ENCODE measurements at regions not wholly inside any gene's neighbourhood (a gene's known extent, or its start where the extent isn't known, plus 50 kb on each side); places are given as distances from the start of the nearest gene placed in this dataset.

GRCh38 chr11:70620510-70621184 lies 222.3 kb downstream of the CTTN start:
- no peak for ATAC-seq
- no peak for DNase-seq (ENCODE audit: low spot score)

- DNase-seq (ENCODE audit: low spot score) (no peak), ATAC-seq (no peak)
Measured at GRCh38 chr11:70621241-70621640, 222.9 kb downstream of the CTTN start.

DNA sequence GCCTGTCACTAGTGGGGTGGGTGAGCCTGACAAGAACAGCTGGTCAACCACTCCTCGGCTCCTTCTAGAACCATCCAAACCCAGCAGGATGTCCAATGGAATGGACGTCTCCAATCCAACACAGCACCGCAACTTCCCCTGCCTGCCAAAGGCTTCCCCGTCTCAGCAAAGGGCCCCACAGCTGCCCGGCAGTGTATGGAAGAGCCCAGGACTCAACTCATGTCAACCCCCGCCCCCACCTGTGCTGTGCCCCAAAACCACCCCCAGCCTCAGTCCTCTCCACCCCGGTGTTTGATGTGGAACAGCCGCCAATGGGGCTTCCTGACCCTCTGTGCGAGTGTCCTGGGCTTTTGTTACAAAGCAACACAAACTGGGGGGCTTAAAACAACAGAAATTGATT lies 223.8 kb downstream of the CTTN start:
- ATAC-seq, result no peak
- DNase-seq (ENCODE audit: low spot score), result no peak

DNA sequence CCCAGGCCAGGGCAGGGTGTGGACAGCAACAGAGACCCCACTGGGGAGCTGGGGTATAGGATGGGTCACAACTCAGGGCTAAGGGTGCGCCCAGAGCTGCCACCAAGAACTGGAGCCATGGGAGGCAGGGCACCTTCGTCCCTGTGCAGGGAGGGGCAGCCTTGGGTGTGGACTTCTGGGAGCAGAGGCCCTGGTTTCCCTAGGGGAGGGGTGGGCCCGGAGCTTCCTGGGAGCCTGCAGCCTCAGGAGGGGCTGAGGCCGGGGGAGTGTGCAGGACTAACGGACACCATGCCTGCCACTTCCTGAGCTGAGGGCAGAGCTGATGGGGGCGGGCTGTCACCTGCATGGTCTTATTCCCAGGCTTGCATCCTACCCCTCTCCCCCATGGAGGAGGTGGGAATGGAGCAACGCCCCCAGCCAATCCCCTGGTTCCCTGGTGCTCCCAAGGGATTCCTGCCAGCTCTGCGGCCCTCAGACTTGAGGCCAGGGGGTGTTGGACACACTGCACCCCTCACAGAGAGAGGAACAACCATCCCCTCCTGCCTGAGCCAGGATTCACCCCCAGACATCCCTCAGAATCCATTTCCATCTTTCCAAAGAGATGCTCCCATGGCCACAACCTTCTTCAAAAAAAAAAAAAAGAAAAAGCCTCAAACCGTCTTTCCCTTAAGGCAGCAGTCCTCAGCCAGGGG lies 225.7 kb downstream of the CTTN start:
- ATAC-seq (no peak), DNase-seq (ENCODE audit: low spot score) (no peak)

- no peak for DNase-seq (ENCODE audit: low spot score)
- ATAC-seq, result no peak
Measured at GRCh38 chr11:70624598-70624993, 226.3 kb downstream of the CTTN start.

DNA sequence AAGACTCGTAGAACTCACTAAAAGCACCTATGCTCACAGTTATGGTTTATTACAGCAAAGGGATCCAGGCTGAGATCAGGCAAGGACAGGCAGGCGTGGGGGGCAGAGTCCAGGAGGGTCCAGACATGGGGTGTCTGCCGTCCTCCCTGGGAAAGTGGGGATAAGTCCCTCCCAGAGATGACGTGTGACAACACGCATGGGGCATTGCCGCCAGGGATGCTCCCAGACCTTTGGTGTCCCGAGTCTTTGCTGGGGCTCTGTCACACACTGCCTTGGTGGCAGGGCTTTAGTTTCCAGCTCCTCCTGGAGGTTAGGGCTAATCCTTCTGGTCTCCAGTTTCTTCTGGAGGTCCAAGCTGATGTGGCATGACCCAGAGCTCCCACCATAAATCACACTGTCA lies 226.7 kb downstream of the CTTN start:
- DNase-seq (ENCODE audit: low spot score) (no peak), ATAC-seq (no peak)

DNA sequence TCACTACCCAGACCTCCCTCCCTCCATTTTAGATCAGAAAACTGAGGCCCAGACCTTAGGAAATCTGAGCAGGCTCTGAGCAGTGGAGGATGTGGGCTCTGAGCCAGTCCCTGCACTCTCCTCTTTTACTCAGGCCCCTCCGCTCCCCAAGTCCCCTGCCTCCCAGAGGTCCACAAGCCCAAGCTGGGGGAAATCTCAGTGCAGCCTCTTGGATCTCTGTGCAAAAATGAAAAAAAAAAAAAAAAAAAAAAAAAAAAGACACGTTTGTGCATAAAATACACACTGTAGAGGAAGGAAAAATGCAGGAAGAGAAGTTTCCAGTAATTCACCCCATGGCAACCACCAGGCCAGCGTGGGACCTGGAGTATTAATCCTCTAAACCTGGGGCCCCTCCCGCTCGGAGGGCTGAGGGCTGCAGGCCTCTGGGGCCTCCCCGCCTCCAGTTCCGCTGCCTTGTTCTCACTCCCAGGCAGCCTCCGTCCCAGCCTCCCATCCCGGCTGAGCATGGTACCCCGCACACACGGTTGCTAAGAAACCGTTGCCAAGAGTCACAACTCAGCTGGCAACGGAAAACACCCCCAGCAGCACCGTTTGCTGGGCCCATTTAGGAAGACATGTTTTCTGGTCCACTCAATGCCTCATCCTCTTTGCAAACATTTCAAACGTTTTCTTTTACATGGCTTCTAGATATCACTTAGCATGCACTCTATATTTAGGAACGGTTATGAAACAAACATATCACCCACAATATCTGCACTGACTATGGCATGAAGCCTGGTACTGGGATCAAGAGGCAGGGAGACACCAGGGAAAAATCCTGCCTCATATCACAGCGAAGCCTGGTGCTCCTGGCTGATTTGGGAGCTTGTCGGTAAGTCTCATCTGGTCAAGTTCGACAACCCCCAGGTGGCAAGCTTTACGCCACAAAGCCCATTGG lies 227.5 kb downstream of the CTTN start:
- ATAC-seq (no peak), DNase-seq (ENCODE audit: low spot score) (no peak)

- DNase-seq (ENCODE audit: low spot score) (no peak), ATAC-seq (peak; percentile 69)
Measured at GRCh38 chr11:70627219-70627618, 228.9 kb downstream of the CTTN start.

DNA sequence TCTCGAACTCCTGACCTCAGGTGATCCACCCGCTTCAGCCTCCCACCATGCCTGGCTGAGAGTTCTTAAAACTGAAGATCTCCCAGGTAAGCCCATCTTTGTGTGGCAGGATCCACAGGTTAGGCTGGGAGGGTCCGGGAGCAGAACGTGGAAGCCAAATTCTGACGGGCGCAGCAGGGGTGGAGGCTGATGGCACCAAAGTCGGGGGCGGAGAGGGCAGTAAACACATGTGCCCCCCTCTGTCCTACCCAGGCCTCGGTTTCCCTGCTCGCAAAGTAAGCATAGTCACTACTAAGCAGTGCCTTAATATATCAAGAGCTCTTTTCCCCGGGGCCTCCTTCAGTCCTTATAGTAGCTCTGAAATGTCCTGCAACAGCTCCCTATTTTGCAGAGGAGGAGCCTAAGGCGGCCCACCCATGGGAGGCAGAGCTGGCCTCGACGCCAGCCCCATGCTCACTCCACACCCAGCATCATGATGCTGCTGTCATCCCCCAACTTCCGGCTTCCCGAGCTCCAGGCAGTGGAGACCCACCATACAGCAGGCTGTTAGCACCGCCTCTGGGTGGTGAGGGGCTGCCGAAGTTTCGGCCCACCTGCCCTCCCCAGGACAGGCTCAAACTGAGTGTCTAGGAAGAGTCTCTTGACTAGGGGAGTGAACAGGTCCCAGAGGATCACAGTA lies 230.0 kb downstream of the CTTN start:
- ATAC-seq, result no peak
- no peak for DNase-seq (ENCODE audit: low spot score)

DNA sequence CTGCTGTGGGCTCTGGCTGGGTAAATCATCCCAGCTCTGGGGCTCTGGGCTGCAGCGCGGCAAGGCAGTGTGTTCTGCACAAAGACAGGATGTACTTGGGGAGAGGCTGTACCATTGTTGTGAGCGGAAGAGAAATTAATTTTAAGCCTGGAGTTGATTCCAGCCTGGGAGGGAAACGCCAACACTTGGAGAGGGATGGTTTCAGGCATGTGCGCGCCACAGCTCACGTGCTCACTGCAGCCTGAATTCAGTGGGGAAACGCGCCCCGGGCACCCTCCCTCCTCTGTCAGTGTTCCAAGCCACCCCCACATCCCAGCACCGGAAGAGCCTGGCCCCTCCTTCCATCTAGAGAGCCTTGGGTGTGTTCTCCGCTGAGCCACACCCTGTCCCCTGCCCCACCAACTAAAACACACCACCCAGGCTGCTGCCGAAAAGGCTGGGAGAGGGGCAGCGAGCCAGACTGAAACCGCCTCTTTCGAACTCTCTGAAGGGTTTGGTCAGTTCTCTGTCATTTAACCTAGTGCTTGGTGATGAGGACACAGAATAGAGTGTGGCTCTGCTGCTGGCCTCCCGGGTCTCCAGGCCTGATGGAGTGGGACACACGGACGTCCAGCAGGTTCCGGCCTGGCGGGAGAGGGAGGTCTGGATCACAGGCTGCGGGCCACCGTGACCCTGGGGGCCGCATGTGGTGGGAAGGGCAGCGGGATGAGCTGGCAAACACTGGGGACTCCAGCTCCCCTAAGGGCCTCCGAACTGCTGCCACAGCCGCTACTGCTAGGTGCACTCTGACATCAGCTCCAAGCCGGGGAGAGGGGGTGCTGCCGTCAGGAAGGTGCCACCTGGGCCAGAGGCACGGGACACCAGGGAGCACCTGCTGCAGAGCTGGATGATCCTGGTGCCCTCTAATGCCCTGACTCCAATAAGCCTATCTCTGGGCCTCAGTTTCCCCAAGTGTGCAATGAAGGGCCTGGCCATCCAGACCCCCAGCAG lies 230.8 kb downstream of the CTTN start:
- no peak for ATAC-seq
- no peak for DNase-seq (ENCODE audit: low spot score)

DNA sequence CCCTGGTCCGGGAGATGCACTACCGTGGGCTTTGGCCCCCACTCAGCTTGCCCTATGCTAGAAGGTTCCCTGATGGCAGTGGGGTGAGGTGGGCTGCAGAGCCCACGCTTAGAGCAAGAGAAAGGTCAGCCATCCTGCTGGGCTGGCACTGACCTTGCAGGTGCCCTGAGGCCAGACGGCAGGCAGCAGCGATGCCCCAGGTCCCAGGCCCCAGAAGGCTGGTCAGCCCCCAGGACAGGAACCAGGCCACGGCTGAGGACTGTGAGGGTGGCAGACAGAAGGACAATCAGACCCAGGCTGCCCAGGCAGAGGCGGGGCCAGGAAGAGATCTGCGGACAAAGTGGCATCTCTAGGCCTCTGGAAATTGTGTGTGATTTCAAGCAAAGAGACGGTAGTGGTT lies 231.7 kb downstream of the CTTN start:
- ATAC-seq (no peak), DNase-seq (ENCODE audit: low spot score) (no peak)

GRCh38 chr11:70630816-70631623 lies 232.7 kb downstream of the CTTN start:
- DNase-seq (ENCODE audit: low spot score) (no peak), ATAC-seq (no peak)

DNA sequence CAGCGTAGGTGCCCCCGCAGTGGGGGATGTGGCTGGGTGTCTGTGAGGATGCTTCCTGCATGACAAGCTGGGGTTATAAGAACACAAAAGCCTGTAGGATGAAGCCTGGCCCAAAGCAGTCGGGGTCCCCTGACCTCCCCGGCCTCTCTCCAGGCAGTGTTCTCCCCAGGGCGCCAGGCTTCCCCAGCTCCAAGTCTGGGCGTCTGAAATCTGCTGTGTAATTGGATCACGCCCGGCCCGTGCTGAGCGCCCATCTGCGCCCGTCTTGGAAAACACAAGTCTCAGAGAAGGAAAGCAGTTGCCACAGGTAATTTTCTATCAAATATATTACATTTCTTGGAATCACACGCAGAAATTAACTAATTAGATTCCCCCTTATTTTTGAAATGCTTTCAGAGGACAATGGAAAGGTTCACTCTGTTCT lies 233.3 kb downstream of the CTTN start:
- no peak for DNase-seq (ENCODE audit: low spot score)
- no peak for ATAC-seq

GRCh38 chr11:70633610-70634009 lies 235.3 kb downstream of the CTTN start:
- DNase-seq (ENCODE audit: low spot score), result no peak
- ATAC-seq, result no peak

GRCh38 chr11:70636659-70637058 lies 238.3 kb downstream of the CTTN start:
- DNase-seq (ENCODE audit: low spot score) (no peak), ATAC-seq (no peak)

DNA sequence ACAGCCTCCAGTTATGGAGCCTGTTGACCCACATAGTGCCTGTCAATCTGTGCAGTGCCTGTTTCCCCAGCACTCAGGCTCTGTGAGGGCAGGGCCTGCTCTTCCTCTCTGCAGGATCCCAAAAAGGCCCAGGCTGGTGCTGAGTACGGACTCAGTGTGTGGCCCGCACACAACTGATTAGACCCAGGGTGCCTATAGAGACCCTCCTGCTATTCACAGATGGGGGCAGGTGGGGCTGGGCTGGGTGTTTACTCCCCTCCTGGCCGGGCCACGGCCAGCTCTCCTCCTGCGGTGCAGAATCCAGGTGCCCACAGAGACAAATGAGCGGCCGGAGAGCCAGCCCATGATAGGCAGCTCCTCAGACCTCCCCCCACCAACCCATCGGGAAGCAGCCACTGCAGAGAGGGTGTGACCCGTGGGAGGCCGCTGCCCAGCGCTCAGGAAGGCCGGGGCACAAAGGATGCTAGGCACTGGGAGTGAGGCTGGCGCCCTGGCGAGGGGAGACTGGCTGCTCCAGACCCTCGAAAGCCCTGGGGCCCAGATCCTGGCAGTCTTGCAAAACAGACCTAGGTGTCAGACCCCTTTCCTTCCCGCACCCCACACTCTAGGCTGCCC lies 239.0 kb downstream of the CTTN start:
- DNase-seq (ENCODE audit: low spot score), result no peak

DNA sequence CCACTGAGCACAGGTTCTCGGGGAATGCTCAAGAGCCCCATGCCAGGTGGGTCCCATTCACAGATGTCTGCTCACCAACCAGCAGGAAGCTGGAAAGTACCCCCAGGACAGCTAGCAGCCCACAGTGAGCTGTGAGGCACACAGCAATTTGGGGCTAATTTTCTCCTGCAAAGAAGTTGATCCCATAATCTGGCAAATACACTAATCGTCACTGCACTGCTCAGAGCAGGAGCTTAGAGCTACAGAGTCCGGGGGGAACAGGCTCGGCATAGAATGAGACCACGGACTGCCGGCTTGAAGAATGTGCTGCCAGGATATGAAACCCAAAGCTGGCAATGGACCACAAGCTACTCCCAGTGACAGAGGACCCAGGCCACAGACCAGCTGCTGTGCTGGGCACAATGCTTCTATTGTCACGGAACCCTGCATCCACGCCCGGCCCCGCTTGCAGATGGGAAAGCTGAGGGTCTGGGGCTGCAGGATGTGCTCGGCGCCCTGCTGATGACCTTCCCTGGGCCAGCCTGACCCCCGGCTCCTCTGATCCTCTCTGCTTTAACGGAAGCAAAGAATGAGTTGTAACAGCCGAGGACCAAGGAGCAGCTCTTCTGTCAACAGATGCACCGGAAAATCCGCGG lies 239.7 kb downstream of the CTTN start:
- ATAC-seq (no peak), DNase-seq (ENCODE audit: low spot score) (no peak)

More for the DNA sequence above, 239.0 kb downstream of the CTTN start:
- no peak for ATAC-seq

GRCh38 chr11:70640408-70640807 lies 242.1 kb downstream of the CTTN start:
- DNase-seq (ENCODE audit: low spot score), result no peak

More at GRCh38 chr11:70640408-70640807, 242.1 kb downstream of the CTTN start:
- ATAC-seq, result no peak

Data from left lobe of liver (tissue), 2 donors.